ENCODE measurements at regions not wholly inside any gene's neighbourhood (a gene's known extent, or its start where the extent isn't known, plus 50 kb on each side); places are given as distances from the start of the nearest gene placed in this dataset.

DNA sequence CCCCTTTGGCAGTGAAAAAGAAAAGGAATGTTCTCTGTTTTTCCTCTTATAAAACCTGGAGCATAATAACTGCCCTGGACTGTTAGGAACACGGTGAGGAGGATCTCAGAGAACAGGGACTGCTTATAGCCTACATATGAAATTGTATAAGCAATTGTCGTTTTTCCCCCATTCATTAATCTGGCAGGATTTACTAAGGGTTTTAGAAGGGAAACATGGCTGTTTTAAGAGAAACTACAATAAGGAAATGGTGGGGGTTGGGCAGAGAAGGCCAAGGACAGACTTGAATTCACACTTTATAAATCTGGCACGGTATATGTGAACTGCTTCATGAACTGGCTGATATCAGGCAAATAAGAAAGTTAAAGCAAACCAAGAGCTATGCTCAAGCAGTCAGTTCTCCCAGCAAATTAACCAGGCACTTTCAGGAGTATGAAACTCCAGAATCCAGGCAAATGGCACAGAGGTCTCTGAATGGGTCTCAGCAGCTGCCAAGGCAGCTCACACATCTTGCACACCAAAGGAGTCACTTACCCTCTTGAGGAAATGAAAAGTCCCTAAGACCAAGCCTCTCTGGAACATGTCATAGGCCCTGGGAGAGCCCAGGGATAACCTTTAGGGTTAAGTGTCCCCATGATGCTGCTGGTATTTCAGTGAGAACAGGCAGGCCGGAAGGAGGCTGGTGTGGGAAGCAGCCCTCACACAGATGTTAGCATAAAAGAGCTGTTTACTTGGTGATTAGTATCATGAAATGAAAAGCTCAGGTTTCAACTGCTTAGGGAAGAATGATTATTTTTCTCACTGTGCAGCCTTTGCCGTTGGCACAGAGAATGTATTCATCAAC, 260.5 kb upstream of the MARCKS start:
- DNase-seq (ENCODE audit: low spot score): peak; percentile 42

DNA sequence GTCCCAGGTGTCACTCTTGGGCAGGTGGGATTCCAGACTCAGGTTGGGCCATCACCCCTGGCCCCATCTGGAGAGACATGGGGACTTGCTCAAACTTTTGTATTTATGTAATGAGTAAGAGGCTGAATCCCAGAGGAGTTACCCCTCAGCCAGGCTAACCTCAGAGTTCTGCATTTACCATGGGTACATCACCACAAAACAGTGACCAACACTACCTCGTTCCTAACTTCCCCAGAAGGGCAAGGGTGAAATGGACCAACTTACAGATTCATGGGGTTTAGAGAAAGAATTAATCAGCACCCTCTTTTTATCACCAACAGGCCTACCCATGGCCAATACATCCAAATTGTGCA, 259.9 kb upstream of the MARCKS start:
- DNase-seq (ENCODE audit: low spot score): no peak

DNA sequence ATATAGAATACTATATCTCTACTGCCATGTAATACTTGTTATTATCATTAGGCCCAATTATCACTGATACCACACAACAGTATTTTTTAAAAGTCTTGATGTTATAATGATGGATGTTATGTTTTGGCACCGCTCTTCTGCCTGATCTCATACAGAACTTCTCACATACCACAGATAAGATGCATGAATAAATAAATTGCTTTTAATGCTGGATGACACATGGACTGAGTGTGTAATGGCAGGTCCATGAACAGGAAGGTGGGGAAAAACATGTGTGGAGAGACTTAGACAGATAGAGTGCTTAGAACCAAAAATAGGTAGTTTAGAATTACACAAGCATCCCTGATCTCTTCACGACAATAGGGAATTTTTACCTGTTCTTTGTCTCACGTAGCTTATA, 258.4 kb upstream of the MARCKS start:
- no peak for DNase-seq (ENCODE audit: low spot score)

DNA sequence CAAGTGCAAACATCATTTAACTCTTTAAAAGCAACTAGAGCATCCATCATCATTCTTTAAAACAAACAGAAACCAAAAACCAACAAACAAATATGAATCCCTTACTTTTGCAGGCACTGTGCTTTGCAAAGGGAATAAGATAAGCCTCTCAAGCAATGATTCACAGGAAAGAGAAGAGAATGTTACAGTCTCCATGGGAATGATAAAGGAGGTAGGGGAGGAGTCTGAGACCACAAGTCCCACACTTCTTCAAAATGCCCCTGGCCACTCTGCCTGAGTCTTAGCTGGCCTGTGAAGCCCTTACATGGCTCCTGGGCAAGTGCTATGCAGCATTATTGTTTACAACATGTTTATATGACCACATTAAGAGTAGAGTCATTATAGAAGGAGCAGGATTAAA, 257.7 kb upstream of the MARCKS start:
- peak; percentile 35 for DNase-seq (ENCODE audit: low spot score)

DNA sequence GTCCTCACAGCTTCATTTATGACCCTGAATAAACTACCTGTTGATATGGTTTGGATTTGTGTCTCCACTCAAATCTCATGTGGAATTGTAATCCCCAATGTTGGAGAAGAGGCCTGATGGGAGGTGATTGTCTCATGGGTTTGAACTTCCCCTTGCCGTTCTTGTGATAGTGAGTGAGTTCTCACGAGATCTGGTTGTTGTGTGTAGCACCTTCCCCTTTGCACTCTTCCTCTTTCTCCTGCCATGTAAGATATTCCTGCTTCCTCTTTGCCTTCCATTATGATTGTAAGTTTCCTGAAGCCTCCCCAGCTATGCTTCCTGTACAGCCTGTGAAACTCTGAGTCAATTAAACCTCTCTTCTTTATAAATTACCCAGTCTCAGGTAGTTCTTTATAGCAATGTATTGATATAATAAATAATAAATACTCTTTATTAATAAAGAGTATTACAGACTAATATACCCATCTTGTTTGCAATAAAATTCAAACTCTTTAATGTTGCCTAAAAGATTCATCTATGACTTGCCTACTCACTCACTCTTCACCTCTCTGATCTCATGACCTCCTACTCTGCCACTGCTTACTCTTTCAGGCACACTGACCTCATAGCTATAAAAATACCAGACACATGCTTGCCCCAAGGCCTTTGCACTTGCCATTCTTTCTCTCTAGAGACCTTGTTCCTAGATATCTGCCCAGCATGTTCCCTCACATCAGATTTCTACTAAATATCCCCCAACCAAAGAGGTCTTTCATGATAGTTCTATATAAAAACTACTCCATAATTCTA, 256.4 kb upstream of the MARCKS start:
- no peak for DNase-seq (ENCODE audit: low spot score)

DNA sequence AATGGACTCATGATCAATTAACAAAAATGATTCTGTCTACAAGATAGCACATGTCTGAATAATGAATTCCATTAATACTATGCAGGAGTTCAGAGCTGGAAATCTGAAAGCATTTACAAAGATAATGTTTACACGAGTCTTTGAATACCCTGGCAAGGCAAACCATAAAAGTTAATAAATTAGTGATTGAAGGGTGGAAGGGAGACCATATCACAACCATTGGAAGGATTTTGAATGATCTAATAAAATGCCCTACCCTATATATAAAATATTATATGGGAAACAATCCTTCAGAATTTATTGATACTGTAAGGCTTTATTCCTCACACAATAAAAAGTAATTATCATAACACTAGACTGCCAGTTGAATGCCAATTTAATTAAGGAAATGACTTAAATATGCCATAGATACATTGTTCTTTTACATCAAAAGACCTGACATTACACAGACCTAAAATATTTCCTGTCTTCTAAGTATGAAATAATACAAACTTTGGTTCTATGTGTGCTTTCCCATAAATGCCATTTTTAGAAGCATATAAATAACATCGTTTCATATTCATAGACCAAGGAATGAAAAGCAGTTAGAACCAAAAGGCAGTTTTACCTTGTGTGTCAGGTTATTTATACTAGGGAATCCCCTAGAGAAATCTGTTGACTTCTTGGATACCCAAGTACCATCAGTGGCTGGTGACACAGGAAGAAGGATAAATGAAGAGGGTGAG, 249.2 kb upstream of the MARCKS start:
- DNase-seq (ENCODE audit: low spot score): no peak

DNA sequence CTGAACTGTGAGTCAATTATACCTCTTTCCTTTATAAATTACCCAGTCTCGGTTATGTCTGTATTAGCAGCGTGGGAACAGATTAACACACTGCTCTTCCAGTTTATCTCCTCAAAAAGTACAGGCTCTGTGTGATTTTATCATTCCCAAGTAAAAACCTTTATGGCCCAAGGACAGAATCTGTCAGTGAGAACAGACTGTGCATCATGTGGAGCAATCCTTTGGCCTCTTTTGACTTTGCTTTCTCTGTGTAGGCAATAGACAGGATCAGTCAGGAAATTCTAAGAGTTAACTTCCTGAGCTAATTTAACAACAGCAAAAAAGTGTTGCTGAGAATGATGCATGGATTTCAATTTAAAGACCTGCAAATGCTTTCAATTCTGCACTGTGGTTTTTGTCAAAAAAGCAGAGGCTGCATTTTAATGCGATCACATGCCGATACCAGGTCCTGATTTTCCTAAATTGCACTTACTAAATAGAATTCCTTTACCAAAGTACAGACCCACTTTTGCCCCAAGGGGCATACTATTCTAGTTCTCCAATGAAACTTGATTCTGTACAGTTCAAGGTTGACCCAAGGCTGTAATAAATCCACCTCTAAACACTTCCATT, 246.7 kb upstream of the MARCKS start:
- DNase-seq (ENCODE audit: low spot score): peak; percentile 56

DNA sequence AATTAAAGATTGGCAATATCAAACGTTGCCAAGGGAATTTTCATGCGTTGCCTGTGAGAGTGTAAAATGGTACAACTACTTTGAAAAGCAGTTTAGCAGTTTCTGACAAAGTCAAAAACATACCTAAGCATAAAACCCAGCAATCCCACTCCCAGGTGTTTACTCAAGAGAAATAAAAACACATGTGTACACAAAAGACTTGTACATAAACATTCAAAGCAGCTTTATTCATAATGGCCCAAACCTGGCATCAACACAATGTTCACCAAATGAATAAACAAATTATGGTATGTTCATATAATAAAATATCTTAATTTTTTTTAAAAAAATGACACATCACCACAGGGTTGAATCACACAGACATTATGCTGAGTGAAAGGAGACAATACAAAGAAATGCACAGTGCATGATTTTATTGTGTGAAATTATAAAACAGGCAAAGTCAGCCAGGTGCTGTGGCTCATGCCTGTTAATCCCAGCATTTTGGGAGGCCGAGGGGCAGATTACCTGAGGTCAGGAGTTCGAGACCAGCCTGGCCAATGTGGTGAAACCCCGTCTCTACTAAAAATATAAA, 240.4 kb upstream of the MARCKS start:
- no peak for DNase-seq (ENCODE audit: low spot score)

DNA sequence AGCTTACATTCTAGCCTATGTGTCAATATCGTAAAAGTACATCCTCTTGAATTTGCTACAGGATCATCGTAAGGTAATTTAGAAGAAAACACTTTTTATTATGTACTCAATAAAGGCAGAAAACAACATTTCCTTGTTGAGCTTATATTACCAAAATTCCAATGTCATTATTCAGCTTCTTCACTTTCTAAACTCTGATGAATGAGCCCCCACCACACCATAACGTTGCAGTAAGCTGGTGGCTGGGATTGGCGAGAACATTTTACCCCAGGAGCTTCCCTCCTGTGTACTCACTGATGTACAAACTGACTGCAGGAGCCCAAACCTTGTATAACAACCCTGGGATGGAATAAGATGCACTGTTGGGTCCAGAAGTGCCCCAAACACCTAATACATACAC, 238.1 kb upstream of the MARCKS start:
- no peak for DNase-seq (ENCODE audit: low spot score)

DNA sequence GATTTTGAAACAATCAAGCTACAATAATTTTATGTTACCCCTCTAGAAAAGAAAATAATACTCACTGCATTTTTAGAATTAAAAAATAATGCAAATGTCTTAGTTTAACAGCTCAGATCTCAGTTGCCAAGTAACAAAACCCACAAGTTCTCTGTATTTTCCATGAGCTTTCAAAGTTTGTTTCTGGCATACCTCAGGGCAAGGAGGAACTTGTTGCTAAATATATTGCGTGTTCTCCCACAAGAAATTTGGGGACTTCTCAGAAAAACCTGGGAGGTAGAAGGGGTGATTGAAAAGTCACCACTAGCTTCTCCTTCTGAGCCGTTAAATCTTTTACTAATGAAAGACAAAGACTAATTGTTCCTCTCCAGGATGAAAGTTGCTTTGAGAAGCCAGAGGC, 236.8 kb upstream of the MARCKS start:
- DNase-seq (ENCODE audit: low spot score): peak; percentile 49

DNA sequence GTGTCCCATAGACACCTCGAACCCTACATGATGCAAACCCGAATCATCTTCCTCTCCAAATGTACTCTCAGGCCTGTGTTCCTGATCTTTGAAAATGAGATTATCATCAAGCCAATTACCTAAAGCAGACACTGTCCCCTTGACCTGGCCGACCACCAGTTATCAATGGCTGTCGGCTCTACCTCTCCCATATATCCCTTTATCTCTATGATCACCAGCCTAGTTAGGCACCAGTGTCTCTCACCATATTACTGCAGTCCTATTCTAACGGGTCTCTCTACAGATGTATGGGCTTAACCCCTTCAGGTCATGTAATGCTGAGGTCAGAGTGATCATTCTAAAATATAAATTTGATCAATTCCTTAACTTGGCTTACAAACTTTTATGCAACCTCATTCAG, 234.9 kb upstream of the MARCKS start:
- no peak for DNase-seq (ENCODE audit: low spot score)

DNA sequence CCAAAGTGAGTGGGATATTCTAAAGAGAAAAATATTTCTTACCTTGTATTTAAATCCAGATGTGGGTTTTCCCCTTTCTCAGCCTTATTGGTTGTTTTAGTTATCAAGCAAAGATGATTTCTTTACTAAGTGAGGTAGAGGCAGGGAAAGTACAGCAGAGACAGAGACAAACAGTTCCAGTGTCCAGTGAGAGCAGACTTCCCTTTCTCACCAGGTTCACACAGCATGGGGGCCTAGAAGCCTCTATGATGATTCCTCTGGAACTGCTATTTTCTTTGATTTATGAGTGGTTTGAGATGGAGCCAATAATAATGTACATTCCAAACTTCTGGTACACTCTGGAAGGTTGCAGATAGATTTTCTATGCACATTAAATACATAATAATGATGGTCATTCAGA, 234.0 kb upstream of the MARCKS start:
- DNase-seq (ENCODE audit: low spot score): no peak

DNA sequence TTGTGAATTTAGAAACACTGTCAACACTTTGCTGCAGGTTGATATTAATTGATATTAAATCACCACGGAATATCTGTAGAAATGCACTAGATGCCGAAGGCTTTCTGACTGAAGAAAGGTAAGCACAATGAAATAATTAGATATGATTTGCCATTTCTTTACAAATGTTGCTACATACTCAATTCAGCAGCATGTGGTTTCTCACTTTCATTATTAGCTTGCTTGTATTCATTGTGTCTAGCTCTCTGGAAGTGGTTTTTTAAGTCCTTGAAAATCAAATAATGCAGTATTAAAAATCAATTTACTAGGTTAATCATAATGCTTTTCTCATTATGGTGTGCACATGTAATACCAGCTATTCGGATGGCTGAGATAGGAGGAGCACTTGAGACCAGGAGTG, 231.3 kb upstream of the MARCKS start:
- DNase-seq (ENCODE audit: low spot score): no peak

DNA sequence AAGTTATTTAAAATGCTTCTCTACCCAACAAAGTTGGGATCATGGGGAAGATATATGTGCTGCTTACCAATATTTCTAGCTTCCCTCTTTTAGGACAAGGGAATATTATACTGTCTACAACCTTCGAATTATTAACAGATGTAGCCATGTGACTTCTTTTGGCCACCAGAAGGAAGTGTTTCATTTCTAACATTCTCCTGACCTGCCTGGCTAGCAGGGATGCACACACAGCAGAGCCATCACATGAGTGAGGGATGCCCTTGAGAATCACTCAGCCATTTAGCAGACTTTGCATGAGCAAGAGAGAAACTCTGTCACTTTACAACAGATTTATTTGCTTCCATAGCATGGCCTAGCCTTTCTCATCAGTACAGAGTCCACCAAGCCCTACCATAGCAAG, 230.7 kb upstream of the MARCKS start:
- DNase-seq (ENCODE audit: low spot score): no peak

DNA sequence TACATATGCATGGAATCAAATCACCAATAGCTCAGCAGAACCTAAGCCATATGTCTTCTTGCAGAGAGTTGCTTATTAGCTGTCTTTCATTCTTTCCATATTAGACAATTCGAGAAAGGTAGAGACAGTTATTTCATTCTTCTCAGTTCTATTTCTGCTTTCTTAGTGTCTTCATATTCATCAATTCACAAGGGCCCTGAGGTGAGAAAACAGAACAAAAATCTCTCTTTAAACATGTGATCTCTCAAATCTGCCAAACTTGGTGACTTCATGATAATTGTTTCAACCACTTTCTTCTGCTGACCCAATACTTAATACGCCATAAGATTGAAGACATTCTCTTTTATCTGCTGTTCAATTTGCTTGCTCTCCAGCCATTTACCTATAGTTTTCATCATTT, 229.7 kb upstream of the MARCKS start:
- DNase-seq (ENCODE audit: low spot score): no peak

DNA sequence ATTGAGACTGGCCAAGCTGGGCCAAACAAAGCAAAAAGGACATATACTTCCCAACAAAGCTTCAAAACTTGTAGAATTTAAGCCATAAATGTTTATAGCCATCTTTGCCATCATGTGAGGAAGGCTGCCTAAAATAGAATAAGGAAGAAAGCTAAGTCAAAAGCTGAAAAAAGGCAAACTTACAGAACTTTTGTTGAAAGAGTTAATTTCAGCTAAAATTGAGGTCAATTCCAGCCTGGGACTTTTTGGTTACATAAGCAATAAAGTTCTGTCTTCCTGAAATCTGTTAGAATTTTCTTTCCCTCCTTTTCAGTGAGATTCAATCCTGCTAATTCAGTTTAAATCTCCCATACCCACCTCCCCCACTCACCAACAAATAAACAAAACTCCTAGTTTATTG, 227.9 kb upstream of the MARCKS start:
- DNase-seq (ENCODE audit: low spot score): no peak

DNA sequence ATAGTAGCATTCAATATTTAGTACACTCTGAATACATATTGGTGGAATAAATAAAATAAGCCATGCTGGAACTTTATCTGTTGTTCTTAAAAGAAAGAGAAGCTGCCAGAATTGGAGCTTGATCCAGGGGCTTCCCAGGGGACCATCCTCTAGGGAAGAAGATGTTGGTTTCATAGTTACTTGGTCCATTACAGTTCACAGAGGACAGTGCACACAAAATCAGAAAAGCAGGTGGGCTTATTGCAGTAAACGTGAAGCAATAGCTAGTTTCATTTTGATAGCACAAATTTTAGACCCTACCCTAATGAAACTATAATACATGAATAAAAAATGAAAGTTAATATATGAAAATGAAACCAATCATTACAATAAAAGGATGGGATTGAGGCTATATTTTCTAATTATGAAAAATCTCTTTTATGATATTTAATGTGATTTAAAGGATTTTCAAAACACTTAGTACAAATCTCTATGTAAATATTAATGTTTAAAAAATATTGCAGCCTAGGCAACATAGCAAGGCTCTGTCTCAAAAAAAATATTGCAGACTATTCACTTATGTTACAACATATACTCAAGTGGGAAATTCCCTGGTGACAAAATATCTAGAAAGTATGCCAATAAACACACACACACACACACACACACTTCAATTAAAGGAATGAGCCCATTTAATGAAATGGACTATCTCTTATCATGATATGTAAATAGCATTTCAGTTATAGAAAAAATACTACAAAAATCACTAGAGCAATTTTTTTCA, 227.0 kb upstream of the MARCKS start:
- DNase-seq (ENCODE audit: low spot score): no peak

DNA sequence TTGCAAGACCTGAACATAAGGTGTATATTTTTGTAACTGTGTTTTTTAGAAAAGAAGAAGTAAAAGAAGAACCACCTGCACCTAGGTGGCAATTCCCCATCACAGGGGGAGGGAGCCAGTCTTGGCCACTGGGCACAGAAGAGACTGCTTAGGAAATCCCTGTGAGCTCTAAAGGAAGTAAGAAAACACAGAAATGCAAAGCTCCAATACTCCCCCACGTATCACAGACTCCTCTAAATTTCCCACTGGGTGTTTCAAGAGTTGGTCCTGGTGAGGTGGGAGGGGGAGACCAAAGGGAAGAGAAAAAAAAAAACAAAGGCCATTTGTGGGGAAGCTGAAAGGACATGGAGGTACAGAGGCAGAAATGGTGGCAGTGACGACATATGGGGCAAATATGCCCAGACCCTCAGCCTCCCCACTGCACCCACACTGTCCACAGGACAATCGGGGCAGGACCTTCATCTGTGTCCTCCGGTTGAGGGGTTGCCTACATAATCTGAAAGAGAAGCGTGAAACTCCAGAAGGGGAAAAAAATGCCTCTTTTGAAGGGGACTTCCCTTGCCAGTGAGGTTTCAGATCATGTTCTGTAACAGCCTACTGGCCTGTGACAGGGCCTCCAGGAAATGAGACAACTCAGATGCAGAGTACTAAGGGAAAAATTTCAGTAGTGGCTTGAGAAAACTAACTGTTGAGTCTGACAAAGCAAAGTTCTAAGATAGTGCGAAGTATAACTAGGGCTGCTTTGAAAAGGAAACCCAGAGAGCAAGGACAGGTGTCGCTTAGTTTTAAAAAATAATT, 226.2 kb upstream of the MARCKS start:
- DNase-seq (ENCODE audit: low spot score): peak; percentile 58

DNA sequence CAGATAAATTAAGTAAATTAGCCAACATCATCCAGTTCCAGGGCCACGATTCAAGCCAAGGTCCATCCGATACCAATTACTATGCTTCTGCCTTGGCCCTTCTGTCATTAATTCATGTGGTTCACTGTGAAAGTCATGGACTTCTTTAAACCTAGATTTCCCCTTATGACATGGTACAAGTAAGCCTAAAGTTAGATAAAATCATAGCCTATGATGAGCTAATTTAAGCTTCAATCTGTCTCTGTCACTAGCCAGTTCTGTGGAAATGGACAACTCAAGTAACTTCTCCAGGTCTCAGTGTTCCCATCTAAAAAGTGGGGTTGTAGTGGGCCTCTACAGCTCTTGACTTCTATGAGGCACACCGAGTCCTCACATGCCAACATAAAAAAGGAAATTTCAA, 225.5 kb upstream of the MARCKS start:
- DNase-seq (ENCODE audit: low spot score): no peak

DNA sequence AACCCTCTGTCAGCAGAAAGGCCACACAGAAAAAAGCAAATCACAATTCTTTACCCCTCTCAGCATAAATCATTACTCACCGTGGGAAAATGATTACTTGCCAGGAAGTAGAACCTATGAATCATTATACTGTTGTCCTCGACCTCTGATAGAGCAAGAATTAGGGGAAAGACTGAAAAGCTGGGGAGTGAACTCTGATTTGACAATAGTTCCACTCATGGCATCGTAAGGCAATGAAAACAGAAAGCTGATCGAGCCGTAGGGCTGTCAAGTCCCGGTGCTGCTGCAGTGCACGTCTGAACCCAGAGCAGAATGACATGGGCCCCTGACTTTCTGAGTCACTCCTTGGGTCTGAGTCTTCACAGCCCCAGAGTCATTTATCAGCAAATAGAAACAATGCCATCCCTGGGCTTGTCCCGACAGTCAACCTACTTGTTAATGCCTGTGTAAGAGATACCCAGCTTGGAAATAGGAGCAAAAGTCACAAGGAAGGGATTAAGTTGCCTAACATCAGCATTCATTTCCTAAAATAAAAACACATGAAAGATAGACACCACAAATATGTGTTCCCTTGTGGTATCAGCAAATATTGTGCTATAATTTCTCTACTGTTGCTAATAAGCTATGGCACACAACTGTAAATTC, 224.8 kb upstream of the MARCKS start:
- DNase-seq (ENCODE audit: low spot score): peak; percentile 90

All from umbilical cord (tissue), 1 donor.